SK-N-SH (cell line): ENCODE measurements at regions not wholly inside any gene's neighbourhood (a gene's known extent, or its start where the extent isn't known, plus 50 kb on each side); places are given as distances from the start of the nearest gene placed in this dataset.

ENCODE experiments used
- CTCF ChIA-PET: fragments of 300-600, 350-600 bp; formaldehyde crosslinking; extraction: SDS; loops from one replicate; lab custom pipeline; 2021; lab: Yijun Ruan, JAX
- POLR2A ChIA-PET: fragments of 350-600 bp; sonication (Branson Sonifier 250); formaldehyde crosslinking; extraction: SDS; loops from one replicate; lab custom pipeline; 2020; ENCODE audit warnings: antibody characterized with exemption, inconsistent platforms; lab: Yijun Ruan, JAX
- DNase-seq: peaks from one replicate; pipeline ENCODE4 v3.0.0; 2012
- H2AFZ ChIP-seq: fragments of 200-600 bp; sonication (generic); 2 replicates; pipeline ENCODE4 v1.8.1; 2016; ENCODE audit warnings: antibody characterized with exemption, mild to moderate bottlenecking, low read depth
- H3F3A ChIP-seq: fragments of 200-600 bp; sonication (generic); replicated peaks from 2 replicates; pipeline ENCODE3; 2016; ENCODE audit warnings: antibody characterized with exemption, mild to moderate bottlenecking; ENCODE audit not compliant: insufficient read depth
- H3K27ac ChIP-seq, 2 experiments: fragments of 200-500 bp in 1 of 2; fragments of 200-600 bp in 1 of 2; sonication (Bioruptor generic) in 1 of 2; sonication (generic), shearing (Covaris generic) in 1 of 2; 2 replicates each; pipeline versions ENCODE4 v1.5.1 to v1.6.1; 2014 to 2016; ENCODE audit warnings: low read depth in 2 of 2, inconsistent platforms in 1 of 2, low read length in 1 of 2, mild to moderate bottlenecking in 1 of 2, mixed read lengths in 1 of 2
- H3K27me3 ChIP-seq: fragments of 200-600 bp; sonication (generic), shearing (Covaris generic); 2 replicates; pipeline ENCODE4 v1.6.1; 2016; ENCODE audit warnings: mixed run types; ENCODE audit not compliant: insufficient read depth
- H3K36me3 ChIP-seq, 2 experiments: fragments of 200-500 bp in 1 of 2; fragments of 200-600 bp in 1 of 2; sonication (Bioruptor generic) in 1 of 2; sonication (generic) in 1 of 2; replicated peaks in 1 of 2; 2 replicates each; pipeline versions ENCODE3 to v1.5.1; 2014 to 2016; ENCODE audit warnings: low read length in 1 of 2, mild to moderate bottlenecking in 1 of 2; ENCODE audit not compliant: insufficient read depth in 2 of 2, control insufficient read depth in 1 of 2
- H3K4me1 ChIP-seq, 2 experiments: fragments of 200-500 bp in 1 of 2; fragments of 200-600 bp in 1 of 2; sonication (Bioruptor generic) in 1 of 2; sonication (generic), shearing (Covaris generic) in 1 of 2; 2 replicates each; pipeline versions ENCODE4 v1.5.1 to v1.6.1; 2014 to 2016; ENCODE audit warnings: low read depth in 1 of 2, low read length in 1 of 2, mixed run types in 1 of 2; ENCODE audit not compliant: insufficient read depth in 2 of 2, control insufficient read depth in 1 of 2
- H3K4me2 ChIP-seq: fragments of 200-600 bp; sonication (generic), shearing (Covaris generic); 2 replicates; pipeline ENCODE4 v1.6.1; 2017; ENCODE audit warnings: mixed run types
- H3K4me3 ChIP-seq, 2 experiments: fragments of 200-500 bp in 1 of 2; fragments of 200-600 bp in 1 of 2; sonication (Bioruptor generic) in 1 of 2; sonication (generic), shearing (Covaris generic) in 1 of 2; 2 replicates each; pipeline versions ENCODE4 v1.5.1 to v1.8.1; 2014 to 2016; ENCODE audit warnings: low read depth in 2 of 2, inconsistent platforms in 1 of 2, low read length in 1 of 2, mild to moderate bottlenecking in 1 of 2, mixed read lengths in 1 of 2, moderate library complexity in 1 of 2
- H3K79me2 ChIP-seq: fragments of 200-600 bp; sonication (generic); 2 replicates; pipeline ENCODE4 v1.8.1; 2017; ENCODE audit warnings: mild to moderate bottlenecking; ENCODE audit not compliant: insufficient read depth
- H3K9ac ChIP-seq: fragments of 200-600 bp; sonication (generic); 2 replicates; pipeline ENCODE4 v1.6.1; 2017; ENCODE audit warnings: mixed run types
- H3K9me2 ChIP-seq: fragments of 200-600 bp; sonication (generic); 2 replicates; pipeline ENCODE4 v1.6.1; 2017; ENCODE audit warnings: mixed run types
- H3K9me3 ChIP-seq: fragments of 200-600 bp; sonication (generic); 2 replicates; pipeline ENCODE4 v1.6.1; 2017; ENCODE audit warnings: mixed run types, mild to moderate bottlenecking, moderate library complexity
- H4K20me1 ChIP-seq: fragments of 200-600 bp; sonication (generic); 2 replicates; pipeline ENCODE4 v1.6.1; 2017; ENCODE audit warnings: mild to moderate bottlenecking, mixed run types; ENCODE audit not compliant: insufficient read depth
- EP300 ChIP-seq, 2 experiments: IDR thresholded peaks; 2 replicates each; pipeline versions ENCODE4 v1.4.0 to v1.6.1; 2012; ENCODE audit warnings: borderline replicate concordance in 1 of 2, low read depth in 1 of 2, low read length in 1 of 2
- EZH2phosphoT487 ChIP-seq: fragments of 200-600 bp; sonication (generic); IDR thresholded peaks from 2 replicates; pipeline ENCODE4 v1.6.1; 2017; ENCODE audit warnings: low read depth, mixed run types, mild to moderate bottlenecking, antibody characterized with exemption, moderate library complexity, borderline replicate concordance
- FOXJ3 ChIP-seq: sonication (generic); formaldehyde crosslinking; IDR thresholded peaks from 2 replicates; pipeline ENCODE4 v1.5.1; 2020; ENCODE audit warnings: mild to moderate bottlenecking, missing genetic modification reagents
- FOXM1 ChIP-seq: IDR thresholded peaks from 2 replicates; pipeline ENCODE4 v1.4.0; 2012; ENCODE audit warnings: low read depth, mild to moderate bottlenecking
- GABPA ChIP-seq: IDR thresholded peaks from 2 replicates; pipeline ENCODE4 v1.4.0; 2012; ENCODE audit warnings: low read depth, mild to moderate bottlenecking
- GATA2 ChIP-seq: sonication (generic); formaldehyde crosslinking; IDR thresholded peaks from 2 replicates; pipeline ENCODE4 v1.5.0; 2020; ENCODE audit warnings: mild to moderate bottlenecking, missing genetic modification reagents
- IRF3 ChIP-seq: fragments of 150-350 bp; IDR thresholded peaks from 2 replicates; pipeline ENCODE4 v1.6.1; 2016; ENCODE audit warnings: mild to moderate bottlenecking, low read depth, low read length
- MAX ChIP-seq: IDR thresholded peaks from 2 replicates; pipeline ENCODE4 v1.4.0; 2012; ENCODE audit warnings: low read depth
- NFIC ChIP-seq: IDR thresholded peaks from 2 replicates; pipeline ENCODE4 v1.4.0; 2012; ENCODE audit warnings: borderline replicate concordance
- NRF1 ChIP-seq: IDR thresholded peaks from 2 replicates; pipeline ENCODE4 v1.6.1; 2012; ENCODE audit warnings: low read depth, mild to moderate bottlenecking, low read length
- RAD21 ChIP-seq: IDR thresholded peaks from 2 replicates; pipeline ENCODE4 v1.6.1; 2012; ENCODE audit warnings: mild to moderate bottlenecking, low read length
- RCOR1 ChIP-seq: fragments of 150-350 bp; IDR thresholded peaks from 2 replicates; pipeline ENCODE4 v1.6.1; 2017; ENCODE audit warnings: antibody characterized with exemption, low read length
- RFX5 ChIP-seq: IDR thresholded peaks from 2 replicates; pipeline ENCODE4 v1.6.1; 2012; ENCODE audit warnings: mild to moderate bottlenecking, improper control_type of control experiment, low read length
- RXRA ChIP-seq: IDR thresholded peaks from 2 replicates; pipeline ENCODE4 v1.4.0; 2012; ENCODE audit warnings: low read depth, mild to moderate bottlenecking, borderline replicate concordance
- SMC3 ChIP-seq: IDR thresholded peaks from 2 replicates; pipeline ENCODE4 v1.6.1; 2012; ENCODE audit warnings: low read depth, low read length, improper control_type of control experiment
- USF2 ChIP-seq: fragments of 150-350 bp; IDR thresholded peaks from 2 replicates; pipeline ENCODE4 v1.6.1; 2017; ENCODE audit warnings: antibody characterized with exemption, low read length, low read depth, borderline replicate concordance
- WGBS: methylation state at CpG from one replicate; pipeline ENCODE4 v1.1.6; 2017; ENCODE audit warnings: low lambda C conversion rate; 5-methylcytosine and 5-hydroxymethylcytosine counted together

GRCh38 chr10:123391275-123392028 lies 237.2 kb downstream of the BUB3 start:
- Histone ChIP-seq H3K4me1 (no peaks in the 10 kb centered on the region), H3K79me2 (no peaks in the 10 kb centered on the region), H2AFZ (no peak overlapping the region), H3K4me3 (no peak overlapping the region), H3K27ac (no peak overlapping the region), H3K36me3 (no peaks in the 10 kb centered on the region), H3K9ac (no peak overlapping the region), H3K4me2 (no peak overlapping the region), H4K20me1 (no peaks in the 10 kb centered on the region), H3K9me2 (no peaks in the 10 kb centered on the region), H3F3A (no peaks in the 10 kb centered on the region), H3K27me3 (no peaks in the 10 kb centered on the region), H3K9me3 (no peaks in the 10 kb centered on the region)
- ChIA-PET POLR2A (no interaction called here), CTCF (interaction anchor here (0.8 to 1.6 kb wide), 4 partner anchors 11 to 348 kb away, joined by 3 to 8 read pairs (median 3); no protein-coding TSS in a partner anchor)
- no peak for TF ChIP-seq IRF3
- TF ChIP-seq SMC3, result no peak
- no peak for TF ChIP-seq GABPA
- TF ChIP-seq NRF1, result no peak
- no peak for TF ChIP-seq FOXJ3 (CRISPR knock-in tag)
- no peak for TF ChIP-seq MAX
- TF ChIP-seq RCOR1, result no peak
- no peak for TF ChIP-seq NFIC
- TF ChIP-seq RXRA, result no peak
- no peak for TF ChIP-seq RAD21
- no peak for TF ChIP-seq EZH2phosphoT487
- no peak for TF ChIP-seq FOXM1
- no peak for TF ChIP-seq USF2
- no peak for TF ChIP-seq GATA2
- no peak for TF ChIP-seq RFX5
- no peak for TF ChIP-seq EP300 (IDR thresholded peaks at IDR 0.05; ENCODE audit: borderline replicate concordance in 1 of 2, low read depth in 1 of 2, low read length in 1 of 2)
- no peak for DNase-seq
- 26% methylated on average over 14 of the region's 15 CpGs for WGBS
